ENCODE measurements at regions not wholly inside any gene's neighbourhood (a gene's known extent, or its start where the extent isn't known, plus 50 kb on each side); places are given as distances from the start of the nearest gene placed in this dataset. TPM values are rescaled to one million over a fixed set of nuclear protein-coding genes. Genes with fewer than 3 reads are reported as not detected.

- Histone ChIP-seq H3K36me3 (replicated peaks in 1 of 2; ENCODE audit: control extremely low read depth in 1 of 2, control insufficient read depth in 1 of 2, extremely low read depth in 1 of 2, insufficient read depth in 2 of 2, low read length in 1 of 2) (no peaks in the 10 kb centered on the region), H2AFZ (ENCODE audit: insufficient read depth, low read depth, low read length, poor library complexity, severe bottlenecking) (no peak overlapping the region), H3K4me3 (ENCODE audit: control extremely low read depth in 1 of 5, extremely low read depth in 1 of 5, insufficient read depth in 1 of 5, low read depth in 2 of 5, low read length in 4 of 5) (no peak overlapping the region), H4K20me1 (ENCODE audit: control insufficient read depth, insufficient read depth, low read length, poor library complexity, severe bottlenecking) (no peaks in the 10 kb centered on the region), H3K4me1 (ENCODE audit: control insufficient read depth in 2 of 2, insufficient read depth in 2 of 2, low read length in 2 of 2) (no peaks in the 10 kb centered on the region), H3K9me3 (ENCODE audit: control extremely low read depth in 1 of 3, control insufficient read depth in 2 of 3, insufficient read depth in 1 of 3, low read length in 2 of 3) (no peaks in the 10 kb centered on the region), H3K27ac (ENCODE audit: low read length in 2 of 2) (no peak overlapping the region), H3K4me2 (replicated peaks; ENCODE audit: low read depth, low read length, poor library complexity, severe bottlenecking) (no peak overlapping the region), H3K9ac (ENCODE audit: low read length) (no peak overlapping the region), H3K27me3 (replicated peaks in 1 of 4; ENCODE audit: control extremely low read depth in 1 of 4, control insufficient read depth in 3 of 4, insufficient read depth in 4 of 4, low read length in 3 of 4) (no peaks in the 10 kb centered on the region), H3K79me2 (ENCODE audit: control insufficient read depth, insufficient read depth, low read length) (no peaks in the 10 kb centered on the region)
- H3K27ac Mint-ChIP-seq = no peak overlapping the region
- intact Hi-C loops (cut with micrococcal nuclease) = no loop called here
- no peak for TF ChIP-seq CTCF (IDR thresholded peaks at IDR 0.05)
- TF ChIP-seq EZH2 (IDR thresholded peaks at IDR 0.05; ENCODE audit: borderline replicate concordance, insufficient read depth, low read depth, low read length, poor library complexity, severe bottlenecking) = no peak
- ChIA-PET CTCF (no interaction called here), POLR2A (no interaction called here)
- no peaks in the 10 kb centered on the region for H3K9me3 Mint-ChIP-seq (ENCODE audit: insufficient read depth)
- no peak for DNase-seq
- WGBS (ENCODE audit: insufficient coverage) = no CpG with 5 or more reads among the region's 2 CpGs
- H3K4me3 Mint-ChIP-seq = no peak overlapping the region
- no peaks in the 10 kb centered on the region for H3K27me3 Mint-ChIP-seq
- ATAC-seq (ENCODE audit: low read depth) = no peak
- H3K4me1 Mint-ChIP-seq = peaks cover 6% of the 10 kb centered on the region
Measured at GRCh38 chr18:44630118-44630517, 50.6 kb upstream of the SETBP1 start.

Small RNAs in the stretch of these regions (small RNA-seq; reads per million reads assigned to genes)
- gene RNA5SP455 (ENCODE audit: insufficient read length, low read depth, low replicate concordance) = not detected

All from B cell (primary cell).